ENCODE measurements at regions not wholly inside any gene's neighbourhood (a gene's known extent, or its start where the extent isn't known, plus 50 kb on each side); places are given as distances from the start of the nearest gene placed in this dataset.

DNA sequence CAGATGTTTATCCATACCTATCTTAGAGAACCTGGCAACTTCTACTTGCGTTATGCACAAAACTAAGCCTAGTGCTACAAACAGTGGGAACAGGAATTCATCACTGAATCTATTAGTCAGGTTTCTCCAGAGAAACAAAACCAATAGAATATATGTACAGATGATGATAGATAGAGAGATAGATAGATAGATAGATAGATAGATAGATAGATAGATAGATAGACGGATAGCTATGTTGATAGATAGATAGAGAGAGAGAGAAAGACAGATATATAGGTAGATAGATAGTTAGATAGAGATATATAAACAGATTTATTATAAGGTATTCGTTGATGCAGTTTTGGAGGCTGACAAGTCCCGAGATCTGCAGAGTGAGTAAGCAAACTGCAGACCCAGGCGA, 495.6 kb downstream of the TMEM114 start:
- TF ChIP-seq TEAD4 (IDR thresholded peaks at IDR 0.05), result no peak
- TF ChIP-seq, protein P1, sequence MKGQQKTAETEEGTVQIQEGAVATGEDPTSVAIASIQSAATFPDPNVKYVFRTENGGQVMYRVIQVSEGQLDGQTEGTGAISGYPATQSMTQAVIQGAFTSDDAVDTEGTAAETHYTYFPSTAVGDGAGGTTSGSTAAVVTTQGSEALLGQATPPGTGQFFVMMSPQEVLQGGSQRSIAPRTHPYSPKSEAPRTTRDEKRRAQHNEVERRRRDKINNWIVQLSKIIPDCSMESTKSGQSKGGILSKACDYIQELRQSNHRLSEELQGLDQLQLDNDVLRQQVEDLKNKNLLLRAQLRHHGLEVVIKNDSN (IDR thresholded peaks at IDR 0.05), result no peak
- no peak for TF ChIP-seq CREB1 (IDR thresholded peaks at IDR 0.05; ENCODE audit: low read depth)
- TF ChIP-seq TAF1 (IDR thresholded peaks at IDR 0.05; ENCODE audit: low read depth), result no peak
- TF ChIP-seq, protein P2, sequence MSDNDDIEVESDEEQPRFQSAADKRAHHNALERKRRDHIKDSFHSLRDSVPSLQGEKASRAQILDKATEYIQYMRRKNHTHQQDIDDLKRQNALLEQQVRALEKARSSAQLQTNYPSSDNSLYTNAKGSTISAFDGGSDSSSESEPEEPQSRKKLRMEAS (IDR thresholded peaks at IDR 0.05), result no peak
- TF ChIP-seq EGR1 (IDR thresholded peaks at IDR 0.05), result no peak
- no peak for TF ChIP-seq CEBPB (IDR thresholded peaks at IDR 0.05)
- no peak for TF ChIP-seq REST (IDR thresholded peaks at IDR 0.05; ENCODE audit: low read depth)
- no peak for TF ChIP-seq FOXM1 (IDR thresholded peaks at IDR 0.05; ENCODE audit: borderline replicate concordance, low read depth)
- TF ChIP-seq EP300 (IDR thresholded peaks at IDR 0.05; ENCODE audit: borderline replicate concordance), result no peak
- no peak for TF ChIP-seq NFIC (IDR thresholded peaks at IDR 0.05)

Data from Ishikawa (cell line).